ENCODE measurements at regions not wholly inside any gene's neighbourhood (a gene's known extent, or its start where the extent isn't known, plus 50 kb on each side); places are given as distances from the start of the nearest gene placed in this dataset.
A peak's percentile ranks its signal among the peaks of the same experiment; 100 is the strongest.

DNA sequence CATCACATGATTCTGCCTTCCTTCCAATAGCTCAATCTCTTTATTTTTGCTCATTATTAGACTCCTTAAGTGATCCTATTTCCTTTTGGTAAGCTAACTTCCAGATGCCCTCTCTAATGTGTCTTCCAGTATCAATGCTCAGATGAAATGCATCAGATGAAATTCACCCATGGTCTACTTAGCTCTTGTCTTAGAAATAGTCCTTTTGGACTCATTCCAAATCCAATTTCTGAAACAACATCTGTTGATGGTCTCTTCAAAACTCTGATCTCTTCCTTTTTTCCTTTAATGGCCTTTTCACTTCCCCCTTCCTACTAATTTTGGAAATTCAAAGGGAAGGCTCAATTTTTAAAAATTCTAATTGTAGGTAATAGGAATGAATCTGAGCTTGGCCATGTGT, 81.1 kb upstream of the GREM2 start:
- DNase-seq (ENCODE audit: low read depth in 2 of 2) = no peak
- H3K4me3 ChIP-seq (replicated peaks in 1 of 2; ENCODE audit: low read depth in 2 of 2, low read length in 2 of 2) = no peak overlapping the region

DNA sequence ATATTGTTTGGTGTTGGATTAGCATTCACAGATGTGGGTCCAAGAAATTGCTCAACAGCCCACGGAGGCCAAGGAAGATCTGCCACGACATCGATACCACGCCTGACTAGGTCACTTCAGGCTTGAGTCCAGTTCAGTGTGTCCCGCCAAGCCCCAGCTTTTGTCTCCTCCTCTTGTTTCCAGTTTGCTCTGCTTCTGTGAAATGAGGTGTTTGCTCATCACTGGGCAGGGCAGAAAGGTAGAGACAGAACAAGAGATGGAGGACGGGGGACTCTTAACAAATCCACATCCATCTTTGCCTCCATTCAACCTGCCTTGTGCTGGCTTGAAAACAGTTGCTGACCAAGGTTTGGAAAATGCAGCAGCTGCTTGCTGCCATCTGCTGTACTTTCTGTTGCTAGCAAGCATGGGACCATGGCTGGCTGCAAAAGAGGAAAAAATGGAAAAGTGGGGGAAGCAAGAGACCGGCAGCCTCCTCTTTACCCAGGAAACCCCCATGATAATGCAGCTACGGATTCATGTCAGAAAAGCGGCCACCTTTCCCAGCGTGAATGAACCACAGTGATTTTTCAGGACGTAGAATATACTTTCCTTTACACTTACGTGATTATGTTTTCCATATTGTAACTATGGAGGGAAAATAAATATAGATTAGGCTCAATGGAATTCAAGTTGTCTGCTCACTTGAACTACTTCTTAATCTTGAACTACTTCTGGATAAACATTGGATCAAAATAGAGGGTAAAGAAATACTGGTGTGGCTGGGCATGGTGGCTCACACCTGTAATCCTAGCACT, 80.2 kb upstream of the GREM2 start:
- DNase-seq (ENCODE audit: low read depth in 2 of 2) = peak; percentile 43 to 53
- no peak overlapping the region for H3K4me3 ChIP-seq (replicated peaks in 1 of 2; ENCODE audit: low read depth in 2 of 2, low read length in 2 of 2)

More for the DNA sequence above, 81.1 kb upstream of the GREM2 start:
- TF ChIP-seq, protein P1, sequence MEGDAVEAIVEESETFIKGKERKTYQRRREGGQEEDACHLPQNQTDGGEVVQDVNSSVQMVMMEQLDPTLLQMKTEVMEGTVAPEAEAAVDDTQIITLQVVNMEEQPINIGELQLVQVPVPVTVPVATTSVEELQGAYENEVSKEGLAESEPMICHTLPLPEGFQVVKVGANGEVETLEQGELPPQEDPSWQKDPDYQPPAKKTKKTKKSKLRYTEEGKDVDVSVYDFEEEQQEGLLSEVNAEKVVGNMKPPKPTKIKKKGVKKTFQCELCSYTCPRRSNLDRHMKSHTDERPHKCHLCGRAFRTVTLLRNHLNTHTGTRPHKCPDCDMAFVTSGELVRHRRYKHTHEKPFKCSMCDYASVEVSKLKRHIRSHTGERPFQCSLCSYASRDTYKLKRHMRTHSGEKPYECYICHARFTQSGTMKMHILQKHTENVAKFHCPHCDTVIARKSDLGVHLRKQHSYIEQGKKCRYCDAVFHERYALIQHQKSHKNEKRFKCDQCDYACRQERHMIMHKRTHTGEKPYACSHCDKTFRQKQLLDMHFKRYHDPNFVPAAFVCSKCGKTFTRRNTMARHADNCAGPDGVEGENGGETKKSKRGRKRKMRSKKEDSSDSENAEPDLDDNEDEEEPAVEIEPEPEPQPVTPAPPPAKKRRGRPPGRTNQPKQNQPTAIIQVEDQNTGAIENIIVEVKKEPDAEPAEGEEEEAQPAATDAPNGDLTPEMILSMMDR (IDR thresholded peaks at IDR 0.05; ENCODE audit: low read depth, low read length) = no peak

DNA sequence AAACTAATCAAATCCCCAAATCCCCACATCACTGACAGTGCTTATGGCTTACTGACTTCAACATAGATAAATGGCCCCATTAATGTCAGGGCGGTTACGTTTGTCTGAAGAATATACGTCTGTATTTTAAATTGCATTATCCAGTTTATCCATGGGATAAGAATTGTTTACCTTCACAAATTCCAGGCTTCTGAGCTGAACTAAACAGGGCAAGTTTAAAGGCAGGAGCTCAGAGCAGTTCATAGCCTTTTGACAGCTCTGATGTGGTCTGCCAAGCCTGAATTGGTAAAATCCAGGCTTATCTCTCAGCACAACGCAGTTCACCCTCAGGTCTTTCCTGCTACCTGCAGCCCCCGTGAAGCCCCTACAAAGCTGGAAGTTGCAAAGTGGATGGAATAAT, 79.5 kb upstream of the GREM2 start:
- no peak for DNase-seq (ENCODE audit: low read depth in 2 of 2)
- TF ChIP-seq, protein P1 (IDR thresholded peaks at IDR 0.05; ENCODE audit: low read depth, low read length) = no peak
- H3K4me3 ChIP-seq (replicated peaks in 1 of 2; ENCODE audit: low read depth in 2 of 2, low read length in 2 of 2) = no peak overlapping the region

More for the DNA sequence above, 80.2 kb upstream of the GREM2 start:
- TF ChIP-seq, protein P1 (IDR thresholded peaks at IDR 0.05; ENCODE audit: low read depth, low read length) = peak; percentile 76

DNA sequence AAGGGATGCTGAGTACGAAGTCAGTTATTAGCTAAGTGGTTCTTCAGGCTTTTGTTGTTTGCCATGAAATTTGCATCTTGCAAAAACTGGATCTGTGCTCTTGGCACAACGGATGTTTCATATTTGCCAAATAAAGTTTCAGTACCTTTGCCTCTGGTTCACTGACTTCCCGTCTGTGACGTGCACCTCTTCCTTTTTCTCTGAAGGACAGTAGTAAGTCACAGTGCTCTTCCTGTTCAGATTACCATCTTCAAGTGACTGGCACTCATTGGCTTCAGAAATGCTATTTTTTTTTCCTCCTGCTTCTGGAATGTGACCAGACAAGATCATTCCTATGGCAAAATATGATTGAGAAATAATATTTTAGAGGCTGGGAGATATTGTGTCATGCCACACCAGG, 75.9 kb upstream of the GREM2 start:
- TF ChIP-seq, protein P1 (IDR thresholded peaks at IDR 0.05; ENCODE audit: low read depth, low read length) = no peak
- DNase-seq (ENCODE audit: low read depth in 2 of 2) = no peak
- no peak overlapping the region for H3K4me3 ChIP-seq (replicated peaks in 1 of 2; ENCODE audit: low read depth in 2 of 2, low read length in 2 of 2)

DNA sequence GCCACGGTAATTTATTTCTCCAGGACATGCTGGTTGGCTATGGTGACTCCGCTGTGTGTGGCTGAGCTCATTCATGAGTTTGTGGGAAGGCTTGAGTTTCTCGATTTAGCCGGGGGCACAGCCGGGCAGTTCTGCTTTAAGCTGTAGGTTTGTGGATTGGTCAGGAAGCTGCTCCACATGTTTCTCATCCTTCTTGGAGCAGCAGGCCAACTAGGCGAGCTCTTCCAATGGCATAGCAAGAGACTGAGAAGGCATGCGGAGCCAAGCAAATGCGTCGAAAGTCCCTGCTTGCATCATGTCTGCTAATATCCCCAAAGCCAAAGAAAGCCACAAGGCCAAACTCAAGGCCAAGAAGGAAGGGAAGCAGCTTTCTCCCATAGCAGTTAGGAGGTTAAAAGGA, 71.6 kb upstream of the GREM2 start:
- no peak overlapping the region for H3K4me3 ChIP-seq (replicated peaks in 1 of 2; ENCODE audit: low read depth in 2 of 2, low read length in 2 of 2)
- TF ChIP-seq, protein P1 (IDR thresholded peaks at IDR 0.05; ENCODE audit: low read depth, low read length) = no peak
- DNase-seq (ENCODE audit: low read depth in 2 of 2) = no peak

DNA sequence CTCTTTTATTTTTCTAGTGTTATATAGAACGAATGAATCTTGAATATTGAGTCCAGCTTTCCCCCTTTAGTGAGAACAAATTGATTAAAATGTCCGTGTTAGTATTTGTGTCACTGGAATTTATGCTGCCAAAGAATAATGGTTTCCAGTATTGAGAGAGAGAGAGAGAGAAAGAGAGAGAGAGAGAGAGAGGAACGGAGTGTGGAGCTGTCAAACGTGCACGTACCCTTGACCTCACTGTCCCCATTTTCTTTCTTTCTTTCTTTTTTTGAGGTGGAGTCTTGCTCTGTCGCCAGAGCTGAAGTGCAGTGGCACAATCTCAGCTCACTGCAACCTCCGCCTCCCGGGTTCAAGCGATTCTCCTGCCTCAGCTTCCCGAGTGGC, 70.9 kb upstream of the GREM2 start:
- DNase-seq (ENCODE audit: low read depth in 2 of 2) = no peak
- TF ChIP-seq, protein P1 (IDR thresholded peaks at IDR 0.05; ENCODE audit: low read depth, low read length) = no peak
- no peak overlapping the region for H3K4me3 ChIP-seq (replicated peaks in 1 of 2; ENCODE audit: low read depth in 2 of 2, low read length in 2 of 2)

Measured in cardiac fibroblast (primary cell).